ENCODE measurements at regions not wholly inside any gene's neighbourhood (a gene's known extent, or its start where the extent isn't known, plus 50 kb on each side); places are given as distances from the start of the nearest gene placed in this dataset.

DNA sequence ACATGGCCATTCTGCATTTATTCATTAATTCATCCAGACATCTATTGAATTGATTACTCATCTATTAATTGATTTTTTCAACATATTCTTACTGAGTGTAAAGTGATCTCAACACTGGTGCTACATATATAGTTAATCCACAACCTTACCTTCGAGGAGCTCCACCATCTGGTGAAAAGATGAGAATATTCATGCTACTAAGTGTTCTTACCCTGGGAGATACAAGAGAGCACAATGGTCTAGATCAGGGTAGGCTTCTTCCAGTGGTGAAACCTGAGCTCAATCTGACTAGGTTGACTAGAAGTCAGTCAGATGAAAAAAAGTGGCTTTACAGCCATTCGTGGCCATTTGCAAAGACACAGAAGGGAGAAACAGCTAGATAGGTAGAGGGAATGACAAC is 507.4 kb downstream of the ANKRD7 start:
- DNase-seq (ENCODE audit: low spot score): no peak
- 50% methylated on average over 2 of the region's 2 CpGs for WGBS
- Histone ChIP-seq H3K9me3 (ENCODE audit: control insufficient read depth in 4 of 4, low read length in 3 of 4) (no peaks in the 10 kb centered on the region), H3K27ac (ENCODE audit: low read depth in 1 of 2, low read length in 2 of 2) (no peak overlapping the region), H3K36me3 (ENCODE audit: control insufficient read depth in 4 of 4, insufficient read depth in 3 of 4, low read depth in 1 of 4, low read length in 3 of 4) (no peaks in the 10 kb centered on the region), H3K9ac (ENCODE audit: low read depth in 1 of 2, low read length in 2 of 2) (no peak overlapping the region), H3K27me3 (ENCODE audit: control insufficient read depth in 4 of 4, insufficient read depth in 4 of 4, low read length in 3 of 4) (no peaks in the 10 kb centered on the region), H3K4me1 (ENCODE audit: control insufficient read depth in 4 of 4, insufficient read depth in 4 of 4, low read length in 3 of 4) (no peaks in the 10 kb centered on the region), H3K4me3 (ENCODE audit: low read depth in 1 of 3, low read length in 3 of 3) (no peak overlapping the region)
- TF ChIP-seq, protein P1, sequence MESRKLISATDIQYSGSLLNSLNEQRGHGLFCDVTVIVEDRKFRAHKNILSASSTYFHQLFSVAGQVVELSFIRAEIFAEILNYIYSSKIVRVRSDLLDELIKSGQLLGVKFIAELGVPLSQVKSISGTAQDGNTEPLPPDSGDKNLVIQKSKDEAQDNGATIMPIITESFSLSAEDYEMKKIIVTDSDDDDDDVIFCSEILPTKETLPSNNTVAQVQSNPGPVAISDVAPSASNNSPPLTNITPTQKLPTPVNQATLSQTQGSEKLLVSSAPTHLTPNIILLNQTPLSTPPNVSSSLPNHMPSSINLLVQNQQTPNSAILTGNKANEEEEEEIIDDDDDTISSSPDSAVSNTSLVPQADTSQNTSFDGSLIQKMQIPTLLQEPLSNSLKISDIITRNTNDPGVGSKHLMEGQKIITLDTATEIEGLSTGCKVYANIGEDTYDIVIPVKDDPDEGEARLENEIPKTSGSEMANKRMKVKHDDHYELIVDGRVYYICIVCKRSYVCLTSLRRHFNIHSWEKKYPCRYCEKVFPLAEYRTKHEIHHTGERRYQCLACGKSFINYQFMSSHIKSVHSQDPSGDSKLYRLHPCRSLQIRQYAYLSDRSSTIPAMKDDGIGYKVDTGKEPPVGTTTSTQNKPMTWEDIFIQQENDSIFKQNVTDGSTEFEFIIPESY (IDR thresholded peaks at IDR 0.05): no peak
- no peak for TF ChIP-seq SP1 (IDR thresholded peaks at IDR 0.05)
- no peak for TF ChIP-seq RAD21 (IDR thresholded peaks at IDR 0.05)
- no peak for TF ChIP-seq HNF4G (IDR thresholded peaks at IDR 0.05)
- TF ChIP-seq FOXA1 (IDR thresholded peaks at IDR 0.05): no peak
- TF ChIP-seq, protein P2, sequence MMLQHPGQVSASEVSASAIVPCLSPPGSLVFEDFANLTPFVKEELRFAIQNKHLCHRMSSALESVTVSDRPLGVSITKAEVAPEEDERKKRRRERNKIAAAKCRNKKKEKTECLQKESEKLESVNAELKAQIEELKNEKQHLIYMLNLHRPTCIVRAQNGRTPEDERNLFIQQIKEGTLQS (IDR thresholded peaks at IDR 0.05): no peak
- TF ChIP-seq, protein P3, sequence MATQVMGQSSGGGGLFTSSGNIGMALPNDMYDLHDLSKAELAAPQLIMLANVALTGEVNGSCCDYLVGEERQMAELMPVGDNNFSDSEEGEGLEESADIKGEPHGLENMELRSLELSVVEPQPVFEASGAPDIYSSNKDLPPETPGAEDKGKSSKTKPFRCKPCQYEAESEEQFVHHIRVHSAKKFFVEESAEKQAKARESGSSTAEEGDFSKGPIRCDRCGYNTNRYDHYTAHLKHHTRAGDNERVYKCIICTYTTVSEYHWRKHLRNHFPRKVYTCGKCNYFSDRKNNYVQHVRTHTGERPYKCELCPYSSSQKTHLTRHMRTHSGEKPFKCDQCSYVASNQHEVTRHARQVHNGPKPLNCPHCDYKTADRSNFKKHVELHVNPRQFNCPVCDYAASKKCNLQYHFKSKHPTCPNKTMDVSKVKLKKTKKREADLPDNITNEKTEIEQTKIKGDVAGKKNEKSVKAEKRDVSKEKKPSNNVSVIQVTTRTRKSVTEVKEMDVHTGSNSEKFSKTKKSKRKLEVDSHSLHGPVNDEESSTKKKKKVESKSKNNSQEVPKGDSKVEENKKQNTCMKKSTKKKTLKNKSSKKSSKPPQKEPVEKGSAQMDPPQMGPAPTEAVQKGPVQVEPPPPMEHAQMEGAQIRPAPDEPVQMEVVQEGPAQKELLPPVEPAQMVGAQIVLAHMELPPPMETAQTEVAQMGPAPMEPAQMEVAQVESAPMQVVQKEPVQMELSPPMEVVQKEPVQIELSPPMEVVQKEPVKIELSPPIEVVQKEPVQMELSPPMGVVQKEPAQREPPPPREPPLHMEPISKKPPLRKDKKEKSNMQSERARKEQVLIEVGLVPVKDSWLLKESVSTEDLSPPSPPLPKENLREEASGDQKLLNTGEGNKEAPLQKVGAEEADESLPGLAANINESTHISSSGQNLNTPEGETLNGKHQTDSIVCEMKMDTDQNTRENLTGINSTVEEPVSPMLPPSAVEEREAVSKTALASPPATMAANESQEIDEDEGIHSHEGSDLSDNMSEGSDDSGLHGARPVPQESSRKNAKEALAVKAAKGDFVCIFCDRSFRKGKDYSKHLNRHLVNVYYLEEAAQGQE (IDR thresholded peaks at IDR 0.05): no peak
- TF ChIP-seq EGR1 (IDR thresholded peaks at IDR 0.05; ENCODE audit: low read depth in 2 of 2): no peak
- TF ChIP-seq HNF4A (conservative IDR thresholded peaks at IDR 0.05): no peak
- TF ChIP-seq, protein P4, sequence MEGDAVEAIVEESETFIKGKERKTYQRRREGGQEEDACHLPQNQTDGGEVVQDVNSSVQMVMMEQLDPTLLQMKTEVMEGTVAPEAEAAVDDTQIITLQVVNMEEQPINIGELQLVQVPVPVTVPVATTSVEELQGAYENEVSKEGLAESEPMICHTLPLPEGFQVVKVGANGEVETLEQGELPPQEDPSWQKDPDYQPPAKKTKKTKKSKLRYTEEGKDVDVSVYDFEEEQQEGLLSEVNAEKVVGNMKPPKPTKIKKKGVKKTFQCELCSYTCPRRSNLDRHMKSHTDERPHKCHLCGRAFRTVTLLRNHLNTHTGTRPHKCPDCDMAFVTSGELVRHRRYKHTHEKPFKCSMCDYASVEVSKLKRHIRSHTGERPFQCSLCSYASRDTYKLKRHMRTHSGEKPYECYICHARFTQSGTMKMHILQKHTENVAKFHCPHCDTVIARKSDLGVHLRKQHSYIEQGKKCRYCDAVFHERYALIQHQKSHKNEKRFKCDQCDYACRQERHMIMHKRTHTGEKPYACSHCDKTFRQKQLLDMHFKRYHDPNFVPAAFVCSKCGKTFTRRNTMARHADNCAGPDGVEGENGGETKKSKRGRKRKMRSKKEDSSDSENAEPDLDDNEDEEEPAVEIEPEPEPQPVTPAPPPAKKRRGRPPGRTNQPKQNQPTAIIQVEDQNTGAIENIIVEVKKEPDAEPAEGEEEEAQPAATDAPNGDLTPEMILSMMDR (IDR thresholded peaks at IDR 0.05; ENCODE audit: low read depth, low read length, missing input control): no peak
- TF ChIP-seq TAF1 (conservative IDR thresholded peaks at IDR 0.05): no peak
- TF ChIP-seq FOXA2 (IDR thresholded peaks at IDR 0.05): no peak
- TF ChIP-seq, protein P5, sequence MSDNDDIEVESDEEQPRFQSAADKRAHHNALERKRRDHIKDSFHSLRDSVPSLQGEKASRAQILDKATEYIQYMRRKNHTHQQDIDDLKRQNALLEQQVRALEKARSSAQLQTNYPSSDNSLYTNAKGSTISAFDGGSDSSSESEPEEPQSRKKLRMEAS (IDR thresholded peaks at IDR 0.05): no peak
- no peak for TF ChIP-seq RXRA (IDR thresholded peaks at IDR 0.05)

DNA sequence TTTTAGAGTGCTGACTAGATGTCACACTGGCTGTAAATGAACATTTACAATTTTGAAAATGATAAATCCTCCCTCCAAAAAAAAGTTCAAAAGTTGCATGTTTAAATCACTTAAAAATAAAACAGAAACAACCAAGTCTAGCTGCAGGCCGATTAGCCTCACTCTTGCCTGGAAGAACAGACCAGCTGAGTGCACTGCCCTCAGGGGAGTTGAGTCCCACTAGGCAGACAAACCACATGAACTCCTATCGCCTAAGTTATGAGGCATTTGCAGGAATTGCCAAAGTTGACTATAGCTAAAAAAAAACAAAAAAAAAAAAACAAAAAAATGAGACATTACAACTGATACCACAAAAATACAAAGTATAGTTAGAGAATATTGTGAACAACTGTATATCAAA is 510.0 kb downstream of the ANKRD7 start:
- no peak for DNase-seq (ENCODE audit: low spot score)
- 63% methylated on average over 2 of the region's 2 CpGs for WGBS
- Histone ChIP-seq H3K27ac (ENCODE audit: low read depth in 1 of 2, low read length in 2 of 2) (no peak overlapping the region), H3K9me3 (ENCODE audit: control insufficient read depth in 4 of 4, low read length in 3 of 4) (no peaks in the 10 kb centered on the region), H3K4me3 (ENCODE audit: low read depth in 1 of 3, low read length in 3 of 3) (no peak overlapping the region), H3K36me3 (ENCODE audit: control insufficient read depth in 4 of 4, insufficient read depth in 3 of 4, low read depth in 1 of 4, low read length in 3 of 4) (no peaks in the 10 kb centered on the region), H3K9ac (ENCODE audit: low read depth in 1 of 2, low read length in 2 of 2) (no peak overlapping the region), H3K27me3 (ENCODE audit: control insufficient read depth in 4 of 4, insufficient read depth in 4 of 4, low read length in 3 of 4) (no peaks in the 10 kb centered on the region), H3K4me1 (ENCODE audit: control insufficient read depth in 4 of 4, insufficient read depth in 4 of 4, low read length in 3 of 4) (no peaks in the 10 kb centered on the region)
- TF ChIP-seq FOXA1 (IDR thresholded peaks at IDR 0.05) (no peak), EGR1 (IDR thresholded peaks at IDR 0.05; ENCODE audit: low read depth in 2 of 2) (no peak), TAF1 (conservative IDR thresholded peaks at IDR 0.05) (no peak), JUND (IDR thresholded peaks at IDR 0.05) (no peak), RAD21 (IDR thresholded peaks at IDR 0.05) (no peak), RXRA (IDR thresholded peaks at IDR 0.05) (no peak), NR2F2 (IDR thresholded peaks at IDR 0.05) (no peak), SP1 (IDR thresholded peaks at IDR 0.05) (no peak)
- TF ChIP-seq, protein P5 (IDR thresholded peaks at IDR 0.05): no peak
- TF ChIP-seq, protein P1 (IDR thresholded peaks at IDR 0.05): no peak

Data from liver (tissue), 8 donors.